HepG2 (cell line): ENCODE measurements at regions not wholly inside any gene's neighbourhood (a gene's known extent, or its start where the extent isn't known, plus 50 kb on each side); places are given as distances from the start of the nearest gene placed in this dataset.

ENCODE experiments used
- ATAC-seq: fragments of 200-7000 bp; cut with Tn5 transposase; 3 replicates; pipeline ENCODE4 v1.9.1; 2020; ENCODE audit warnings: mild to moderate bottlenecking, moderate library complexity
- BruUV-seq: library from RNA; stranded (reverse); fragments of 400-500 nt; replicated peaks from 2 replicates; lab custom pipeline; 2021; lab: Mats Ljungman, UMichigan
- CTCF ChIA-PET: fragments of 300-600 bp; formaldehyde crosslinking; extraction: SDS; loops from one replicate; lab custom pipeline; 2021; ENCODE audit warnings: low total read pairs, inconsistent platforms, low intra/inter-chr PET ratio; lab: Yijun Ruan, JAX
- POLR2A ChIA-PET: fragments of 350-600 bp; sonication (Branson Sonifier 250); formaldehyde crosslinking; loops from one replicate; lab custom pipeline; 2020; ENCODE audit warnings: antibody characterized with exemption, inconsistent platforms; lab: Yijun Ruan, JAX
- DNase-seq: peaks from one replicate; pipeline ENCODE4 v3.0.0-alpha.2; 2015; ENCODE audit warnings: low spot score
- FAIRE-seq: peaks from 3 replicates; lab custom pipeline; 2011; peaks lifted over from hg19 to GRCh38; lab: Jason Lieb, UNC
- H2AFZ ChIP-seq: one replicate; pipeline ENCODE4 v1.6.1; 2011; ENCODE audit warnings: low read length, inconsistent platforms
- H3K27ac ChIP-seq: fragments of 300-600 bp; 3 replicates; pipeline ENCODE4 v1.8.0; 2011; ENCODE audit warnings: mixed run types, mild to moderate bottlenecking, mixed read lengths, low read length, inconsistent platforms; ENCODE audit not compliant: insufficient read depth; ENCODE audit errors: extremely low read length
- H3K27me3 ChIP-seq, 2 experiments: fragments of 200-600 bp in 1 of 2; 2 replicates in 1 of 2; 3 replicates in 1 of 2; pipeline versions ENCODE4 v1.6.0 to v1.8.0; 2011; ENCODE audit warnings: low read length in 2 of 2, mild to moderate bottlenecking in 2 of 2, moderate library complexity in 2 of 2, inconsistent platforms in 1 of 2; ENCODE audit not compliant: insufficient read depth in 2 of 2, control insufficient read depth in 1 of 2
- H3K36me3 ChIP-seq, 2 experiments: fragments of 200-600 bp in 1 of 2; replicated peaks in 1 of 2; 2 replicates in 1 of 2; 3 replicates in 1 of 2; pipeline versions ENCODE4 v1.5.1 to v1.8.0; 2011; ENCODE audit warnings: low read length in 2 of 2, inconsistent platforms in 1 of 2; ENCODE audit not compliant: insufficient read depth in 2 of 2, control insufficient read depth in 1 of 2
- H3K4me1 ChIP-seq: 2 replicates; pipeline ENCODE4 v1.5.1; 2012; ENCODE audit warnings: low read length, inconsistent platforms; ENCODE audit not compliant: insufficient read depth
- H3K4me2 ChIP-seq: 2 replicates; pipeline ENCODE4 v1.6.0; 2011; ENCODE audit warnings: low read depth, low read length, inconsistent platforms
- H3K4me3 ChIP-seq, 3 experiments: fragments of 200-600 bp in 1 of 3; sonication (generic), shearing (Covaris generic) in 1 of 3; replicated peaks in 1 of 3; 2 replicates each; pipeline ENCODE4 v1.5.1; 2011 to 2016; ENCODE audit warnings: low read length in 3 of 3, inconsistent platforms in 2 of 3, low read depth in 2 of 3, mild to moderate bottlenecking in 2 of 3, control low read depth in 1 of 3, mixed read lengths in 1 of 3; ENCODE audit not compliant: insufficient read depth in 1 of 3
- H3K79me2 ChIP-seq: one replicate; pipeline ENCODE4 v1.6.1; 2011; ENCODE audit warnings: low read length, inconsistent platforms; ENCODE audit not compliant: insufficient read depth
- H3K9ac ChIP-seq: 2 replicates; pipeline ENCODE4 v1.6.0; 2011; ENCODE audit warnings: mild to moderate bottlenecking, low read depth, low read length, inconsistent platforms; ENCODE audit not compliant: insufficient read depth
- H3K9me3 ChIP-seq: 2 replicates; pipeline ENCODE4 v1.5.1; 2012; ENCODE audit warnings: mild to moderate bottlenecking, low read length
- H4K20me1 ChIP-seq: 2 replicates; pipeline ENCODE4 v1.6.0; 2011; ENCODE audit warnings: inconsistent platforms, mild to moderate bottlenecking, low read length, moderate library complexity; ENCODE audit not compliant: insufficient read depth
- FOXP4 ChIP-seq: sonication (generic); formaldehyde crosslinking; IDR thresholded peaks from 2 replicates; pipeline ENCODE4 v1.4.0; 2020; ENCODE audit warnings: missing genetic modification reagents
- LRRFIP1 ChIP-seq: sonication (generic); formaldehyde crosslinking; conservative IDR thresholded peaks from 2 replicates; pipeline ENCODE4 v1.4.0; 2020; ENCODE audit warnings: missing genetic modification reagents
- PRDM10 ChIP-seq: sonication (generic); formaldehyde crosslinking; IDR thresholded peaks from 2 replicates; pipeline ENCODE4 v1.4.0; 2020; ENCODE audit warnings: low read depth, missing genetic modification reagents
- REXO4 ChIP-seq: sonication (generic); formaldehyde crosslinking; IDR thresholded peaks from 2 replicates; pipeline ENCODE4 v1.8.0; 2022; ENCODE audit warnings: missing genetic modification reagents, mild to moderate bottlenecking, borderline replicate concordance
- SMARCE1 ChIP-seq: fragments of 450-650 bp; IDR thresholded peaks from 2 replicates; pipeline ENCODE4 v1.6.1; 2017; ENCODE audit warnings: borderline replicate concordance
- SYNCRIP ChIP-seq: fragments of 200-400 bp; formaldehyde crosslinking; IDR thresholded peaks from 2 replicates; pipeline ENCODE4 v1.6.1; 2018; ENCODE audit warnings: mild to moderate bottlenecking, low read depth, low read length; ENCODE audit not compliant: insufficient read depth
- TBL1XR1 ChIP-seq: fragments of 150-350 bp; IDR thresholded peaks from 2 replicates; pipeline ENCODE4 v1.6.1; 2014; ENCODE audit warnings: borderline replicate concordance, low read length; ENCODE audit not compliant: partially characterized antibody
- ZNF232 ChIP-seq: sonication (generic); formaldehyde crosslinking; IDR thresholded peaks from 2 replicates; pipeline ENCODE4 v1.4.0; 2020; ENCODE audit warnings: missing genetic modification reagents, borderline replicate concordance
- ZNF331 ChIP-seq: sonication (generic); formaldehyde crosslinking; IDR thresholded peaks from 2 replicates; pipeline ENCODE4 v1.4.0; 2020; ENCODE audit warnings: missing genetic modification reagents
- ZNF543 ChIP-seq: sonication (generic); formaldehyde crosslinking; IDR thresholded peaks from 2 replicates; pipeline ENCODE4 v1.4.0; 2020; ENCODE audit warnings: mild to moderate bottlenecking, missing genetic modification reagents
- whole genome bisulfite sequencing: methylation state at CpG from one replicate; pipeline ENCODE4 v1.1.6; 2017; ENCODE audit warnings: low lambda C conversion rate; 5-methylcytosine and 5-hydroxymethylcytosine counted together
- in situ Hi-C: cut with HindIII; loops from 2 replicates; pipeline ENCODE4 v1.10.0; 2017; ENCODE audit warnings: low pct_unique_long_range_greater_than_20kb; ENCODE audit not compliant: extremely low pct_ligation_motif_present
- intact Hi-C: fragments of 100-400 bp; cut with micrococcal nuclease; formaldehyde crosslinking; loops from one replicate; pipeline ENCODE4 v1.10.0; 2022; ENCODE audit not compliant: unreplicated experiment

- peak; percentile 21 for DNase-seq
- H3K9me3 ChIP-seq: no peaks in the 10 kb centered on the region
- H3K4me2 ChIP-seq: no peak overlapping the region
- H3K4me3 ChIP-seq: no peak overlapping the region
- CTCF ChIA-PET: no interaction called here
- H2AFZ ChIP-seq: no peak overlapping the region
- in situ Hi-C loops: no loop called here
- POLR2A ChIA-PET: interaction anchor here (0.9 kb wide), 1 partner anchor 148 kb away, joined by 3 read pairs; no protein-coding TSS in a partner anchor
- FAIRE-seq: no peak
- H3K27me3 ChIP-seq: no peaks in the 10 kb centered on the region
- BruUV-seq: no TSS peak
- no peaks in the 10 kb centered on the region for H4K20me1 ChIP-seq
- H3K36me3 ChIP-seq: no peaks in the 10 kb centered on the region
- no peak for TF ChIP-seq TBL1XR1
- TF ChIP-seq ZNF232 (CRISPR knock-in tag): no peak
- no peak overlapping the region for H3K27ac ChIP-seq
- H3K4me1 ChIP-seq: no peaks in the 10 kb centered on the region
- no peak overlapping the region for H3K9ac ChIP-seq
- ATAC-seq: no peak
- H3K79me2 ChIP-seq: no peaks in the 10 kb centered on the region
- intact Hi-C loops: no loop called here
These were observed 1389.8 kb upstream of the ZEB2 start for GRCh38 chr2:145909766-145910165.

- H3K27ac ChIP-seq: no peak overlapping the region
- ChIA-PET CTCF (no interaction called here), POLR2A (interaction anchor here (0.9 kb wide), 1 partner anchor 148 kb away, joined by 3 read pairs; no protein-coding TSS in a partner anchor)
- H3K27me3 ChIP-seq: no peaks in the 10 kb centered on the region
- no peak overlapping the region for H2AFZ ChIP-seq
- H3K79me2 ChIP-seq: no peaks in the 10 kb centered on the region
- H3K4me1 ChIP-seq: no peaks in the 10 kb centered on the region
- no peaks in the 10 kb centered on the region for H3K36me3 ChIP-seq
- BruUV-seq: no TSS peak
- in situ Hi-C loops: no loop called here
- H3K9ac ChIP-seq: no peak overlapping the region
- ATAC-seq (no peak), DNase-seq (no peak), FAIRE-seq (no peak)
- H4K20me1 ChIP-seq: no peaks in the 10 kb centered on the region
- intact Hi-C loops: no loop called here
- H3K4me2 ChIP-seq: no peak overlapping the region
- H3K9me3 ChIP-seq: no peaks in the 10 kb centered on the region
- 68% methylated on average over 5 of the region's 5 CpGs for WGBS
- no peak overlapping the region for H3K4me3 ChIP-seq
- no peak for TF ChIP-seq FOXP4 (CRISPR knock-in tag)
- TF ChIP-seq PRDM10 (CRISPR knock-in tag): no peak
- no peak for TF ChIP-seq SYNCRIP
- no peak for TF ChIP-seq REXO4
- no peak for TF ChIP-seq ZNF331 (CRISPR knock-in tag)
- TF ChIP-seq SMARCE1: no peak
- no peak for TF ChIP-seq LRRFIP1 (CRISPR knock-in tag)
- TF ChIP-seq ZNF543 (CRISPR knock-in tag): no peak
These were observed 1389.3 kb upstream of the ZEB2 start for GRCh38 chr2:145909175-145909755.
